ENCODE measurements at regions not wholly inside any gene's neighbourhood (a gene's known extent, or its start where the extent isn't known, plus 50 kb on each side); places are given as distances from the start of the nearest gene placed in this dataset.

GRCh38 chr13:21868823-21869222 lies 197.9 kb downstream of the FGF9 start:
- DNase-seq (ENCODE audit: low read depth), result no peak
- TF ChIP-seq, protein P1, sequence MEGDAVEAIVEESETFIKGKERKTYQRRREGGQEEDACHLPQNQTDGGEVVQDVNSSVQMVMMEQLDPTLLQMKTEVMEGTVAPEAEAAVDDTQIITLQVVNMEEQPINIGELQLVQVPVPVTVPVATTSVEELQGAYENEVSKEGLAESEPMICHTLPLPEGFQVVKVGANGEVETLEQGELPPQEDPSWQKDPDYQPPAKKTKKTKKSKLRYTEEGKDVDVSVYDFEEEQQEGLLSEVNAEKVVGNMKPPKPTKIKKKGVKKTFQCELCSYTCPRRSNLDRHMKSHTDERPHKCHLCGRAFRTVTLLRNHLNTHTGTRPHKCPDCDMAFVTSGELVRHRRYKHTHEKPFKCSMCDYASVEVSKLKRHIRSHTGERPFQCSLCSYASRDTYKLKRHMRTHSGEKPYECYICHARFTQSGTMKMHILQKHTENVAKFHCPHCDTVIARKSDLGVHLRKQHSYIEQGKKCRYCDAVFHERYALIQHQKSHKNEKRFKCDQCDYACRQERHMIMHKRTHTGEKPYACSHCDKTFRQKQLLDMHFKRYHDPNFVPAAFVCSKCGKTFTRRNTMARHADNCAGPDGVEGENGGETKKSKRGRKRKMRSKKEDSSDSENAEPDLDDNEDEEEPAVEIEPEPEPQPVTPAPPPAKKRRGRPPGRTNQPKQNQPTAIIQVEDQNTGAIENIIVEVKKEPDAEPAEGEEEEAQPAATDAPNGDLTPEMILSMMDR (IDR thresholded peaks at IDR 0.05; ENCODE audit: control insufficient read depth, extremely low read depth, insufficient read depth), result no peak
- H3K4me3 ChIP-seq (ENCODE audit: low read depth, low read length), result no peak overlapping the region

DNA sequence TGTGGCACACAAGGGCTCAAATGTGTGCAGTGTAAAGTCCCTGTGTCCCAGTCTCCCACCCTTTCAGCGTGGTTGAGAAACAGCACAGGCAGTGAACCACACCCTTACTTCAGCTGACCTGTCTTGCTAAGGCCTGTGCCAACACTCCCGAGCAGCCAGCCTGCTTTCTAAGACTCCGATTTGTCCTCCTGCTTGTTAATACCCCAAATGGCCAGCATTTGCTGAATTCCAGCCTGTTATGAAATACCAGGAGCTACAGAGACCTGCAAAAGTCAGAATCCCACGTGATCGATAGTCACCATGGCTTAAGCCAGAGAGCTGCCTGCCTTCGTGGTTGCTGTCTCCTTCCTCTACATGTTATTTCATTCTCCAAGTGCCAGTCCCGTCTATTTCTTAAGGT lies 200.5 kb downstream of the FGF9 start:
- H3K4me3 ChIP-seq (ENCODE audit: low read depth, low read length), result no peak overlapping the region
- TF ChIP-seq, protein P1 (IDR thresholded peaks at IDR 0.05; ENCODE audit: control insufficient read depth, extremely low read depth, insufficient read depth), result no peak
- no peak for DNase-seq (ENCODE audit: low read depth)

DNA sequence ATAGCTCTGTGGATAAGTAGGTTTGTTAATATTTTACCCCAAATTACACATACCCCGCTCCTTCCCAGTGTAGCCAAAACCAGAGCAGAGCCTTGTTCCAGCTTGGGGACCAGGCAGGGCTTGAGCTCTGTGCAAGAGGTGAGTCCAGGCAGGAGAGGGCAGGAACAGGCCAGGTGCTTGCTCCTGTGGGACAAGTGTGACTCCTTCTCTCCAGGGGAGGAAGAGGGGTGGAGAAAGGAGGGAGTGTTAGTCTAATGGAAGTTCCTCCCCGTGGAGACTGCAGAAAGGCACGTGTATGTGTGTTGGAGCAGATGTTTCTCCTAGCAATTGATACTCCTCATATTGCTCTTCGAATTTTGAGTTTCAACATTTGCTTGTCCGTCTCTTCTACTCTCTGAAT lies 201.0 kb downstream of the FGF9 start:
- no peak overlapping the region for H3K4me3 ChIP-seq (ENCODE audit: low read depth, low read length)
- TF ChIP-seq, protein P1 (IDR thresholded peaks at IDR 0.05; ENCODE audit: control insufficient read depth, extremely low read depth, insufficient read depth), result no peak
- no peak for DNase-seq (ENCODE audit: low read depth)

- no peak for DNase-seq (ENCODE audit: low read depth)
- H3K4me3 ChIP-seq (ENCODE audit: low read depth, low read length), result no peak overlapping the region
- TF ChIP-seq, protein P1 (IDR thresholded peaks at IDR 0.05; ENCODE audit: control insufficient read depth, extremely low read depth, insufficient read depth), result no peak
These were observed 201.9 kb downstream of the FGF9 start for GRCh38 chr13:21872795-21873194.

DNA sequence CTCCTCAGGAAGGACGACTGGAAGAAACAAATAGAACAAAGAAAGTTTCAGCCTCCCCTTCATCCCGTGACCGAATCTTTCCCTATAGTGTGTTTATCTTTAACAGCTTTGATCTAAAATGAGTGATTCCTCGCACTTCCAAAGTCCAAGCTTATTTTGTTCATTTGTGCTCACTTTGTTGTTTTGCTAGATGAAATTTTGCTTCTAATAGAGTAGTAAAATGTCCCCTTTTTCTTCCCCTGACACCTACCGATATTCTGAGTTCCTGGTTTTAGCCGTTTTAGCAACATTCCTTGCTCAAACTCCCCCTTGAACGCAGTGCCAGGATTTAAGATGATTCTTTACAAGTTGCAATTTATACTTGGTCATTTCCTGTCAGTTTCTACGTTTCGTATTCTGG lies 204.2 kb downstream of the FGF9 start:
- no peak overlapping the region for H3K4me3 ChIP-seq (ENCODE audit: low read depth, low read length)
- TF ChIP-seq, protein P1 (IDR thresholded peaks at IDR 0.05; ENCODE audit: control insufficient read depth, extremely low read depth, insufficient read depth), result no peak
- DNase-seq (ENCODE audit: low read depth), result no peak

- TF ChIP-seq, protein P1 (IDR thresholded peaks at IDR 0.05; ENCODE audit: control insufficient read depth, extremely low read depth, insufficient read depth), result no peak
- no peak for DNase-seq (ENCODE audit: low read depth)
- H3K4me3 ChIP-seq (ENCODE audit: low read depth, low read length), result no peak overlapping the region
These were observed 208.5 kb downstream of the FGF9 start for GRCh38 chr13:21879263-21879914.

- TF ChIP-seq, protein P1 (IDR thresholded peaks at IDR 0.05; ENCODE audit: control insufficient read depth, extremely low read depth, insufficient read depth), result no peak
- no peak for DNase-seq (ENCODE audit: low read depth)
These were observed 211.9 kb downstream of the FGF9 start for GRCh38 chr13:21882766-21883165.

More at GRCh38 chr13:21882766-21883165, 211.9 kb downstream of the FGF9 start:
- H3K4me3 ChIP-seq (ENCODE audit: low read depth, low read length), result no peak overlapping the region
